ENCODE measurements at regions not wholly inside any gene's neighbourhood (a gene's known extent, or its start where the extent isn't known, plus 50 kb on each side); places are given as distances from the start of the nearest gene placed in this dataset.
"Not testable (repeated sequence)": the region's sequence is repeated elsewhere in the genome, so short reads cannot be mapped to it uniquely, and the experiment has no call there.

DNA sequence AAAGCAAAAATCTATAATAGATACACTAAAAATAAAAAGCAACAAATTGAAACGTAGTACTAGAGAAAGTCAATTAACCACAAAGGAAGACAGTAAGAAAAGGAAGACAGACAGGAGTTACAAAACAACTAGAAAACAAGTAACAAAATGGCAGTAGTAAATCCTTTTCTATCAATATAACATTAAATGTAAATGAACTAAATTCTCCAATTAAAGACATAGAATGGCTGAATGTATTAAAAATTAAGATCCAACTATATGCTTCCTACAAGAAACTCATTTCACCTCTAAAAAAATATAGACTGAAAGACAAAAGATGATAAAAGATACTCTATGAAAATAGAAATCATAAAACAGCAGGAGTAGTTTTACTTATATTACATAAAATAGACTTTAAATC lies 79.1 kb downstream of the CTH start:
- no peak for DNase-seq

DNA sequence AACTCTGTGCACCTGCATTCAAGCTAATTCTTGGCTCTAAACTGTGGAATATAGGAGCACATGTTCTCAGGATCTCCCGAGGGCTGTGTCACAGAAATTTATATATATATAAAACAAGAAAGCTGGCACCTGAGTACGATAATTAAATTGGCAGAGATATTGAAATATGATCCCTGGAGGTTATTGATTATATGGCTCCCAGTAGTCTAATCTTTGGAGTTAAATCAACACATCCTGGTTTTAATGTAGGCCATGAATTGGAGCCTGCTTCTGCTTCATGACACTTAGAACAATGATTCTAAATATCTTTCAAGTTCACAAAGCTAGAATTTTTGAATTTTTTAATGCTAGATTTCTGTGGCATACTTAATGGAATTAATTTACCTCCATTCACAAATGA lies 84.3 kb downstream of the CTH start:
- DNase-seq: no peak

DNA sequence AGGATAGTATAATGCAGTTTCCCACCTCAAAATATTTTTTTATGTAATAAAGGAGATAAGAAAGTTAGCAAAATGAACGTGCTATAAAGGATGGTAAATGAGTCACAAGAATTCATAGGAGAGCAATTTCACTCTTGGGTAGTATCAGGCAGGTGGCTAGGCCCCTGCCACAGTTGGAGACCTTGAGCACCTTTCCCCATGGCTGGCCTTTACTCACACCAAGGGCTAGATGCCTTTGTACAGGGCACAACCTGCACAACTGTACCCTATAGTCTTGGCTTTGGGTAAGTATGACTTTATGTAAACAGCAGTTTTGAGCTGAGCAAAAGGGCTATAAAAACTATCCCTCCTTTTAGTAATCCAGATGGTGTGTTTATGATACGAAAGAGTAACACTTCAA lies 85.1 kb downstream of the CTH start:
- DNase-seq: no peak

DNA sequence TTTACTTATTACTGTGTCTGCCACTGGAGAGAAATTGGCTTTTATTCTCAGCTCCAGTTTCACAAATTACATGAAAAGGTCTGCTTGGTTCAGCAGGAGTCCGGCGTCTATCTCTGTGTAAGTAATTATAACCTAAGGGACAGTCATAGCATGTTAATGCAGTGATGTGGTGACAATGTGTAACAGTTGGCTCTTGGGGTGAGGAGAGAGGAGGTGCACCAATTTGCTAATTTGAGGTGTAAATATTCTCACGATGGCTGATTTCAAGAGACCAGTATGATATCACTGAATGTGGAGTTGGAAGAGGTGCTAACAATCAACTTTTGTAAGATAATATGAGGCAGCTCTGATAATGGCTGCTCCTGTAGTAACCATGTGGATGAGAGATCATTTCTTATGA lies 86.1 kb downstream of the CTH start:
- no peak for DNase-seq

DNA sequence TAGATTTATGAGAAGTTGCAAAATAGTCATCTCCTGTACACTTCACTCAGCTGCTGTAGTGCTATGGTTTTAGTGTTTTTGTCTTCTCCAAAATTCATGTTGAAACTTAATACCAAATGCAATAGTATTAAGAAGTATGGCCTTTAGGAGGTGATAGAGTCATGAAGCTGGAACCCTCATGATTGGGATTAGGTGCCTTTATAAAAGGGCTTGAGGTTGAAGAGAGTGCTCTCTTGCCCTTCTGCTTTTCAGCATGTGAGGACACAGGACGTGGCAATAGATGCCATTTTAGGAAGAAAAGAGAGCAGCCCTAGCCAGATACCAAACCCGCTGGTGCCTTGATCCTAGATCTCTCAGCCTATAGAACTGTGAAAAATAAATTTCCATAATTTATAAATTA lies 87.6 kb downstream of the CTH start:
- no peak for DNase-seq

DNA sequence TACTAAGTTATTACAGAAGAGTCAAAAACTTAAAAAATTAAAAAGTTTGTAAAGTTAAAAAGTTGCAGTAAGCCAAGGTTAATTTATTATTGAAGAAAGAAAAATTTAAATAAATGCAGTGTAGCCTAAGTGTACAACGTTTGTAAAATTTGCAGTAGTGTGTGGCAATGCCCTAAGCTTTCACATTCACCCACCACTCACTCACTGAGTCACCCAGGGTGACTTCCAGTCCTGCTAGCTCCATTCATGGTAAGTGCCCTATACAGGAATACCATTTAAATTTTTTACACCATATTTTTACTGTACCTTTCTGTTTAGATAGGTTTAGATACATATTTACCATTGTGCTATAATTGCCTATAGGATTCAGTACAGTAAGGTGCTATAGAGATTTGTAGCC lies 88.6 kb downstream of the CTH start:
- no peak for DNase-seq

DNA sequence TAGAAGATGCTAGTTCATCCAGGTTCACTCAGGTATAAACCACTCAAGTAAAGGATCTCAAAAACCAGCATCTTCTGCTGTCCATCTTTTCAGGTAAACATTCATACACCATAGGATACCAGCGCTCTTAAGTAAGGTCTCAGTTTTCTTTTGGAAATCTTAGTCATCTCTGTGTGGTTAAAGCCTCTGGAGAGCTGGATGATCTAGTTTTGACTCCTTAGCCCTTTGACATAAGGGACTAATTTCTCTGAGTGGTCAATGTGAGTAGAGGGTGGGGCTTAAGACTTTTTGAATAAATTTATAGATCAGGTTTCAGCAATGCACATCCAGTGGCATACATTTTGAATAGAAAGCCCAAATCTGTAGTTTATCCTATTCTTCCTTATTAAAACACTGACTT lies 92.3 kb downstream of the CTH start:
- DNase-seq: no peak

DNA sequence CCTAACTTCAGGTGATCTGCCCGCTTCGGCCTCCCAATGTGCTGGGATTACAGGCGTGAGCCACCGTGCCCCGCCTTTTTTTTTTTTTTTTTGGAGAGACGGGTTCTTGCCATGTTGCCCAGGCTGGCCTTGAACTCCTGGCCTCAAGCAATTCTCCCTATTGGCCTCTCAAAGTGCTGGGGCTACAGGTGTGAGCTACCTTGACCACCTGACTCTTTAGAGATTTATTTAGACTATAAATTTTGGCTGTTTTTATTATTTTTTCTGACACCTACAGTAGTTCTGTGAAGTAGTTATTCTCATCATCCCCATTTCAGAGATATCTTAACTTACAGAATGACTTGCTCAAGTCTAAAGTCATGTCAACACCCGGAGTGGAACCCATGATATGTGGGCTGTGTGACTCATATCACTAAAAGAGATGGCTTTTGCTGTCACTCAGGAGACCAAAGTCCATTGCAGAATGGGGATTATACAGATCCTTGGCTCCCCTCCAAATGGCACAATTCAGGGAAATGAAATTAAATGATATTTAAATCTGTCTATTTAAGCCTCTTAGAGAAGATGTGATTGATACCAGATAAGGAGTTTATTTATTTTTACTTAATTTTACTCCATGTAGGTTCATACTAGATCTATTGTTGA lies 93.2 kb downstream of the CTH start:
- DNase-seq: no peak

DNA sequence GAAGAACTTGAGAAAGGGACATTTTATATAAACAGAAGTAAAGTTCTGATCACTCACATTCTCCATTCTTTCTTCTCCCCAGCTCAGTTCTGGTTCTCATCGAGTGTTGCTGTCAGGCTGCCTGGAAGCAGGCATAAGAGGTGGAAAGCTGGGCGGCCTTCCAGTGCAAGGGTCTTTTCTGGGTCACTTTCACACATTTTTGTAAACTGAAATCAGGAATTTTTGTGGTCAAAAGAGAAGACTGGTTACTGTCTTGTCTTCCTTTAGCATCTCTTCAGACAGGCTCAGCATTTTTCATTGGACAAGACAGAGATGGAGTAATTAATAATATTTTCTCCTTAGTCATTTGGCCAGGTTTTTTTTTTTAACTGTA lies 93.7 kb downstream of the CTH start:
- DNase-seq: no peak

DNA sequence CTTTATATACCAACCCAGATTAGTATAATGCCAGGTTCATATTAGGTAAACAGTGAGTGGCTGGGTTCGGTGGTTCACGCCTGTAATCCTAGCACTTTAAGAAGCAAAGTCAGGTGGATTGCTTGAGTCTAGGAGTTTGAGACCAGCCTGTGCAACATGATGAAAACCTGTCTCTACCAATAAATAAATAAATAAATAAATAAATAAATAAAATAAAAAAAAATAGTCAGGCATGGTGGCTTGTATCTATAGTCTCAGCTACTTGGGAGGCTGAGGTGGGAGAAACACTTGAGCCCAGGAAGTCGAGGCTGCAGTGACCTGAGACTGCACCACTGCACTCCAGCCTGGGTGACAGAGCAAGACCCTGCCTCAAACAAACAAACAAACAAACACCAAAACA lies 96.9 kb downstream of the CTH start:
- not testable (repeated sequence) for DNase-seq

DNA sequence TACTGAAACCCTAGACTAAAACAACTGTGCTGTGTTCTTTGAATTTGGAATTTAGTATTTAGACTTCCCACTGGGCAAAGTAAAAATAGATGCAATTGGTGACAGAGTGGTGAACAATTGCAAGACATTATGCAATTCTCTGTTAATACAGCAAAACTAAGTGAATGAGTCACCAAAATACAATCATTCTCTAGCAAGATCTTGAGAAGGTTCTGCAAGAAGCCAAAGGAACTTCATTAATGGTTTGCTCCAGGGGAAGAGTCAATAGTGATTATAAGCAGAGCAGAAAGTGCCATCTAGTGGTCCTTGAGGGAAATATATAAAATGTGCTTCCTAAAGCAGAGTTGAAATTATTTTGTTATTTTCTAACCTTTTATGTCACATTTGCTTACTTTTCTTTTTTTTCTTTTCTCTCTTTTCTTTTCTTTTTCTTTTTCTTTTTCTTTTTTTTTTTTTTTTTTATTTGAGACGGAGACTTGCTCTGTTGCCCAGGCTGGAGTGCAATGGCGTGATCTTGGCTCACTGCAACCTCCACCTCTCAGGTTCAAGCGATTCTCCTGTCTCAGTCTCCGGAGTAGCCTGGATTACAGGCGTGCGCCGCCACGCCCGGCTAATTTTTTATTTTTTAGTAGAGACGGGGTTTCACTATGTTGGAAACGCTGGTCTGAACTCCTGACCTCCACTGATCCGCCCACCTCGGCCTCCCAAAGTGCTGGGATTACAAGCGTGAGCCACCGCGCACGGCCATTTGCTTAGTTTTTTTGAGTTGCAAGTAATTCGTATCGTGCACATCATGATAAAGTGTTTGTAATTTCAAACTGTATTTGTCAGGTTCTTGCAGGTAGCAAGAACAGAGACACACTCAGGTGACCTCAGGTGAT lies 99.2 kb downstream of the CTH start:
- no peak for DNase-seq

DNA sequence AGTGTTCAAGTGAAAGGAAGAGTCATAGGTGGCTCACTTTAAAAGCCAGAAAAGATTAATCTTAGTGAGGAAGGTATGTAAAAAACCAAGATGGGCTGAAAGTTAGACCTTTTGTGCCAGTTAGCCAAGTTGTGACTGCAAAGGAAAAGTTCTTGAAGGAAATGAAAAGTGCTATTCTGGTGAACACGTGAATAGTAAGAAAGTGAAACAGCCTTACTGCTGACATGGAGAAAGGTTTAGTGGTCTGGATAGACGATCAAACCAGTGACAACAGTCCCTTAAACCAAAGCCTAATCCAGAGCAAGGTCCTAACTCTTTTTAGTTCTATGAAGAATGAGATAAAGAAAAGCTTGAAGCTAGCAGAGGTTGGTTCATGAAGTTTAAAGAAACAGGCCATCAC lies 106.4 kb downstream of the CTH start:
- no peak for DNase-seq

DNA sequence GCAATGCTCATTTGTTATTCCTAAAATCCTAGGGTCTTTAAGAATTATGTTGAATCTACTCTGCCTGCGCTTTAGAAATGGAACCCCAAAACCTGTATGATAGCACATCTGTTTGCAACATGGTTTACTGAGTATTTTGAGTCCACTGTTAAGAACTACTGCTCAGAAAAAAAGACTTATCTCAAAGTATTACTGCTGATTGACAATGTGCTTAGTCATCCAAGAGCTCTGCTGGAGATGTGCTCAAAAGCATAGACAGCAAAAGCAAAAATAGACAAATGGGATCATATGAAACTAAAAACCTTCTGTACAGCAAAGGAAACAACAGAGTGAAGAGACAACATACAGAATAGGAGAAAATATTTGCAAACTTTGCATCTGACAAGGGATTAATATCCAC lies 107.0 kb downstream of the CTH start:
- DNase-seq: no peak

DNA sequence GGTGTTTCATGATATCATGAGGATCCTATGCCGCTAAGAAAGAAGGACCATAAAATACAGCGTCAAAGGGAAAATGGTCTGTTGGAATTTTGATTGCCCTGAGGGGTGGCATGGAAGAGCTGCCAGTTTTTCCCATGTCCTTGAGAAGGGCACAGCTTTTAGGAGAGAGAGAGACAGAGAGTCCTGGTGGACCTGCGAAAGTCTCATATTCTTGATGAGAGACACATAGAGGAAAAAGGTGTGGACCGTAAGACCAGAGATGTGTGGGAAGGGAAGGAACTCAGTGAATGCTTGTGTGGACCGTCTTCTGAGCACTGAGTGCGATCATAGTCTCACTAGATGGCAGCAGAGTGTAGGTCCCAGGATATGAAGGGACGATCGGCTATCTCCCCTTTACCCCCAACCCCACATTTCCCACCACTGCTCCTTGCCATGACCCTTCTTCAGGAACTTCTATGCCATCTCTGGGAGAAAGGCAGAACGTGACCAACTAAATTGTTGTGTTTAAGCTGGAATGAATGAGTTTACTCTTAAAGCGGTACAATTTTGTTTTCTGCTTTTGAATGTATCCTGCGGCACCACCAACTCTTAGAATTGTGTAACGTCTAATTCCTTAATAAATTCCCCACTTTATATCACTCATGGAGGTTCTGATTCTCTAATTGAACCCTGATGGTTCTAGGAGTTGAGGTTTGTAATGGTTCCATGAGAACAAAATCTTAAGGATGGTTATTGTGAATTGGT lies 117.7 kb downstream of the CTH start:
- peak in 1 of 2 experiments; percentile 22 for DNase-seq

DNA sequence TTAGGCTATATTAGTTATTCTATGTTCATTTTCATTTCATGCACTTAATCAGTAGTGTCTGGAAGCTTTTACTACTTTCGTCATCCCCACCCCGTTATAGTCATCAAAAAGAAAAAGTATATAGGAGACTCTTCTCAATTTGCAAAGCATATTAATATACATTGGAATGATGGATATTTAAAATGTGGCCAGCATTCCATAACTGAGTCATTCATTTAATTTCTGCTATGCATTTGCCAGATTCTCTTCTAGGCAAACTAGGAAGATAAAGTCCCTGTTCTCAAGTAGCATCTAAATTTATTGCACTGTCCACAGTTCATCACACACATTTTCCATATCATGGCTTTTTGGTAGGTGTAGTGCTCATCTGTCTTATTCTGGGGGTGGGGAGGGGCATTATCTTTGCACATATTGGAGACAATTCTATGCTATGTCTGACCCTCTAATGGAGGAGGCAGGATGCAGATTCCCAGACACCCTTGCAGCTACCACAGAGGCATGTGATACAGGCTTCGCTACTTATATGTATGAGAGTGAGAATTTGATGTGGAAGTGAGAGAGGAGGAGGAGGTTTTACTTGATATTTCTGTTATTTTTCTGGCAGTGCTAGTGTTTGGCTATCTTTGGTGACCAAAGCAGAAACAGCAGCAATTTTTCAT lies 125.8 kb downstream of the CTH start:
- DNase-seq: no peak

DNA sequence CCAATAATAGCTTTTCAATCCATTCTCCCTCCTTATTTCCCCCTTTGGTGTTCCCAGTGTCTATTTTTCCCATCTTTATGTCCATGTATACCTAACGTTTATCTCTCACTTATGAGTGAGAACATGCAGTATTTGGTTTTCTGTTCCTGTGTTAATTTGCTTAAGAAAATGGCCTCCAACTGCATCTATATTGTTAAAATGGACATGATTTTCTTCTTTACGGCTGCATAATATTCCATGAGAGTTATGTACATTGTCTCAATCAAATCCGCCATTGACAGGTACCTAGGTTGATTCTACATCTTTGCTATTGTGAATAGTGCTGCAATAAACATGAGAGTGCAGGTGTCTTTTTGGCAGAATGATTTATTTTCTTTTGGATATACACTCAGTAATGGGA lies 126.7 kb downstream of the CTH start:
- no peak for DNase-seq

DNA sequence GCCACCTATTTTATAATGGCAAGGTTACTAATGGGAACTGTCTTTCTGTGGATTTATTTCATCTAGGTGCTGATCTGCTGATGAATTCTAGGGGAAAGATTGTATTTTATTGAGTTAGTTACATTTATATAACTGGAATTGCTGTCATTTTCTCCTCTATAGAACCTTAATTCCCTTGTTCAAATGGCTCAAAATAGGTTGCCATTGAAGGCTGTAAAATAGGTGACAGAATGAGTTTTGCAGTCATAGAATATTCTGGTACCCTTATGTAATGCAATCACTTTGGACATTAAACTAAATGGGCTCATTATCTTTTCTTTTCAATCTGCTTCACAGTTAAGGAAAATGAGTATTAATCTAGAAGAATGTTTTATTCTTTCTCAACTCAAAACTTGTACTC lies 131.0 kb downstream of the CTH start:
- DNase-seq: no peak

DNA sequence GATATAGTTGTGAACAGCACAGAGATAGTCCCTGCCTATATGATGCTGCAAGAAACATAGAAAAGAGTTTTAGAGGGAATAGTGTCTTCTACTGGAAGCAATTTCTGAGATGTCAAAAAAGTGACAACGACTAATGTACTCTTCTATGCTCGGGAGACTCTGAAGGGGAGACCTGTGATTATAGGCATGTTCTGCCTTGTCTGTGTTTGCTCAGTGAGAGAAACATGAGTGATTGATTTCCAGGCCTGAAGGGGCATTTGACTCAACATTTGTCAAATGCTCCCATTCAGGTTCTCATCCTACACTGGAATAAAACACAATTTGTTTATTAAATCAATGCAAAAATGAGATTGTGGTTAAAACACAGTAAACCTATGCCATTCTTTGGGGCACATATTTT lies 131.8 kb downstream of the CTH start:
- no peak for DNase-seq

DNA sequence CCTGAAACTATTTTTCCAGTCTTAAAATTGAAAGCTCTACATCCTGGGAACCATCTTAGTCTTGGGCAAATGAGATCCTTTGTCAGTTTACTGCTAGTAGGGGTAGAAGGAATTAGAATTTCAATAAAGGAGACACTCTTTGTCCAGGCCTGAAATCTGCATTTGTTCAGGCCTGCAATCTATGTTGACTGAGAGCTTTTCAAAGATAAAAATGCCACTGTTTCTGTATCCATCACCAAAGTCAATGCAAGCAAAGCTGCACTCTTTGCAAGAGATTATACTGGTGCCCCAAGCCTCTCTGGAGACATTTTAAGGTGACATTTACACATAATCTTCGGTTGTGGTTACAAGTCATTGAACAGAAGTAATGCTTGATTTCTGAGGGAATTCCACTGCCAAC lies 135.7 kb downstream of the CTH start:
- no peak for DNase-seq

DNA sequence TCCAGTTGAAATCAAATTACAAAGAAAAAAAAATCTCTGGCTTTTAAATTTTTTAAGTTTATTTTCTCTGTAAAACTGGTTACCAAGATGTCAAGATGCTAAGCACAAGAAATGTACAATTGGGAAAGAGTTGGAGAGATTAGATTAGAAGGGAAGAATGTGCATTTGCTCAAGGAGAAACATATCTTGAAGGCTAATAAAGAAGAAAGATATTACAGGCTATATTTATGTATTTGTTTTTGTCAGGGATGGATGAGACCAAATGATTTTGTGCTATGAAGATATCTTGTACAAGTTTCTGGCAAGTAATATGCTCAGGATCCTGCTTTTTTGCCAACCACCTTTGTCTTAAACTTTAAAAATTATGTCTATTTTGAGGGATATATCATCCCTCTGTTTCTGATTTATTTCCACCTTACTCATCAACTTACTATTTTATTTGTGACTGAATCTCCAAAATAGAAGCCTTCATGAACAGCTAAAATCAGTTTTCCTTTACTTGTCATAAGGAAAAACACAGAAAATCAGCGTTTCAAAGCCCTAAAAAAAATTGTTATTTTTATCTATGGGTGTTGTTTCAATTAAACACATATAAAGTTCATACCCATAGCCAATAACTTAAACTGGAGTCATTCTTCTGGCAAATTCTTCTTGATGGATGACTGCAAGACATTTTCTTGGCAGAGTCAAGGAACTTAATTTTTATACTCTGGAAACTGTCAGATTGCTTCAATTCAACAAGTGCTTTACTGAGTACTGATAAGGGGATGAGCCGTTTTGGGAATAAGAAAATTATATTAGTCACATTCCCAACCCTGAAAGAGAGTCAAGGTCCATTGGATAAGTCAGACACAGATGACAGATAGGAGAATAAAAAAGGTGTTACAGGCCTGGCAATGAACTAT lies 141.8 kb downstream of the CTH start:
- DNase-seq: no peak

DNA sequence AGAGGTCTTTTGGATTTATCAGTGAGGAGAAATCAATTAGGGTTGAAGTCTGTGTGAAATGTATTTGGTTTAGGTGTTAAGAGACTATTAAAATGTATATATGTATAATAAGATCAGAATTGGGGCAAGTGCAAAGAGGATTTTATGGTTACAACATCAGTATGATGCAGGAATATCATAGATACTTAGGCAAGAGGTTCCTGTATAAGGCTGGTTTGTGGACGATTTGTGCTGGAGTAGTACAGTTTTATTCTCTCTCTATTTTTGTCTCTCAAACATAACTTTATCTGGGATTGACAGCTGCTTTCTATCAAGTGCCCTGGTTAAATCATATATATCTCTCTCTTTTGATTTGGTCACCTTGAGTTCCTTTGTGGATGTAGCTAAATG lies 142.5 kb downstream of the CTH start:
- no peak for DNase-seq

DNA sequence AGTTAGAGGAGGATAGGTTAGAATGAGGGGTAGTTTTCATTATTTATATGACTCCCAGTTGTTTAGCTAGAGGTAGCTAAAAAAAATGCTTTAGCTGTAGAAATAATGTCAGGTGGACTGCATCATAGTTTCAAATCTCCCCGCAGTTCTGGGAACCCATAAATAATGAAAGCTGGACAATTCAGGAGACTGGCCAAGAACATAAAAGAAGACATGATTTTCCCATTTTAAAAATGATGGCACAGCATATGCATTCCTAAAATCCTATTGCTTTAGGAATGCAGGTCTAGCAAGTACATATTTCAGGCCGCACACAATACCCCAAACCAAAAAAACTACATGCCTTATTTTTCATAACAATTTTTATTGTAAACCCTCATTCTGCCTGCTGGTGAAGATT lies 143.3 kb downstream of the CTH start:
- no peak for DNase-seq
